ENCODE measurements at regions not wholly inside any gene's neighbourhood (a gene's known extent, or its start where the extent isn't known, plus 50 kb on each side); places are given as distances from the start of the nearest gene placed in this dataset.

- Histone ChIP-seq H3K36me3 (ENCODE audit: insufficient read depth, low read length) (no peaks in the 10 kb centered on the region), H2AFZ (ENCODE audit: low read depth, low read length) (no peak overlapping the region), H3K9ac (ENCODE audit: low read length) (no peak overlapping the region), H3K9me2 (ENCODE audit: insufficient read depth, low read length) (no peaks in the 10 kb centered on the region), H3K27me3 (ENCODE audit: insufficient read depth, low read depth, low read length) (no peaks in the 10 kb centered on the region), H4K20me1 (ENCODE audit: insufficient read depth) (no peaks in the 10 kb centered on the region), H3K27ac (ENCODE audit: low read length) (no peak overlapping the region), H3K79me2 (replicated peaks; ENCODE audit: insufficient read depth, low read length) (no peaks in the 10 kb centered on the region), H3K9me3 (ENCODE audit: low read length) (no peaks in the 10 kb centered on the region), H3K4me2 (ENCODE audit: low read length) (no peak overlapping the region), H3F3A (ENCODE audit: insufficient read depth, low read length, poor library complexity, severe bottlenecking) (no peaks in the 10 kb centered on the region), H3K4me3 (ENCODE audit: low read length) (no peak overlapping the region)
- TF ChIP-seq TAF1 (IDR thresholded peaks at IDR 0.05; ENCODE audit: low read depth) (no peak), MXI1 (conservative IDR thresholded peaks at IDR 0.05; ENCODE audit: poor library complexity, severe bottlenecking) (no peak), CTCF (IDR thresholded peaks at IDR 0.05; ENCODE audit: poor library complexity, severe bottlenecking) (no peak), EZH2 (IDR thresholded peaks at IDR 0.05; ENCODE audit: borderline replicate concordance, insufficient read depth, low read length, poor library complexity, severe bottlenecking) (no peak), RAD21 (conservative IDR thresholded peaks at IDR 0.05) (no peak), EP300 (conservative IDR thresholded peaks at IDR 0.05; ENCODE audit: poor library complexity, severe bottlenecking) (no peak), POLR2AphosphoS5 (IDR thresholded peaks at IDR 0.05) (no peak), SMC3 (conservative IDR thresholded peaks at IDR 0.05; ENCODE audit: poor library complexity) (no peak), REST (IDR thresholded peaks at IDR 0.05; ENCODE audit: borderline replicate concordance) (no peak)
Observed at GRCh38 chr3:159776779-159777178, 211.9 kb upstream of the IL12A start.

GRCh38 chr3:159779883-159780282 lies 208.8 kb upstream of the IL12A start:
- no peaks in the 10 kb centered on the region for H3K9me3 ChIP-seq (ENCODE audit: low read length)
- TF ChIP-seq SMC3 (conservative IDR thresholded peaks at IDR 0.05; ENCODE audit: poor library complexity) (no peak), EZH2 (IDR thresholded peaks at IDR 0.05; ENCODE audit: borderline replicate concordance, insufficient read depth, low read length, poor library complexity, severe bottlenecking) (no peak), MXI1 (conservative IDR thresholded peaks at IDR 0.05; ENCODE audit: poor library complexity, severe bottlenecking) (no peak), TAF1 (IDR thresholded peaks at IDR 0.05; ENCODE audit: low read depth) (no peak), RAD21 (conservative IDR thresholded peaks at IDR 0.05) (no peak), REST (IDR thresholded peaks at IDR 0.05; ENCODE audit: borderline replicate concordance) (no peak), CTCF (IDR thresholded peaks at IDR 0.05; ENCODE audit: poor library complexity, severe bottlenecking) (no peak), EP300 (conservative IDR thresholded peaks at IDR 0.05; ENCODE audit: poor library complexity, severe bottlenecking) (no peak), POLR2AphosphoS5 (IDR thresholded peaks at IDR 0.05) (no peak)
- H2AFZ ChIP-seq (ENCODE audit: low read depth, low read length), result no peak overlapping the region
- H3F3A ChIP-seq (ENCODE audit: insufficient read depth, low read length, poor library complexity, severe bottlenecking), result no peaks in the 10 kb centered on the region
- H3K4me2 ChIP-seq (ENCODE audit: low read length), result no peak overlapping the region
- no peak overlapping the region for H3K27ac ChIP-seq (ENCODE audit: low read length)
- no peaks in the 10 kb centered on the region for H3K27me3 ChIP-seq (ENCODE audit: insufficient read depth, low read depth, low read length)
- H3K9me2 ChIP-seq (ENCODE audit: insufficient read depth, low read length), result no peaks in the 10 kb centered on the region
- H4K20me1 ChIP-seq (ENCODE audit: insufficient read depth), result no peaks in the 10 kb centered on the region
- no peaks in the 10 kb centered on the region for H3K79me2 ChIP-seq (replicated peaks; ENCODE audit: insufficient read depth, low read length)
- H3K9ac ChIP-seq (ENCODE audit: low read length), result no peak overlapping the region
- H3K4me3 ChIP-seq (ENCODE audit: low read length), result no peak overlapping the region
- H3K36me3 ChIP-seq (ENCODE audit: insufficient read depth, low read length), result no peaks in the 10 kb centered on the region

Measured in neural cell (in vitro differentiated cells).